Vagina (tissue), 2 donors: ENCODE measurements at regions not wholly inside any gene's neighbourhood (a gene's known extent, or its start where the extent isn't known, plus 50 kb on each side); places are given as distances from the start of the nearest gene placed in this dataset.

ENCODE experiments used
- CTCF ChIP-seq, 3 experiments: fragments of 450-650 bp in 2 of 3; fragments of 200-600 bp in 1 of 3; sonication (generic) in 1 of 3; IDR thresholded peaks; one replicate each; pipeline ENCODE4 v1.5.1; 2017 to 2019; ENCODE audit warnings: antibody characterized with exemption in 3 of 3, mild to moderate bottlenecking in 2 of 3, moderate library complexity in 2 of 3
- POLR2A ChIP-seq, 2 donors: fragments of 450-650 bp; IDR thresholded peaks; one replicate each; pipeline ENCODE4 v1.6.1; 2017; ENCODE audit warnings: antibody characterized with exemption in 2 of 2, mild to moderate bottlenecking in 2 of 2, moderate library complexity in 2 of 2
- POLR2AphosphoS5 ChIP-seq, 2 donors: sonication (generic); formaldehyde crosslinking; IDR thresholded peaks; one replicate each; pipeline ENCODE4 v1.9.0; 2017; ENCODE audit warnings: antibody characterized with exemption in 2 of 2, mild to moderate bottlenecking in 2 of 2, low read depth in 1 of 2; ENCODE audit not compliant: insufficient read depth in 1 of 2

GRCh38 chr6:56343295-56343694, 95.9 kb upstream of the COL21A1 start:
- no peak for TF ChIP-seq POLR2AphosphoS5 (IDR thresholded peaks at IDR 0.05; ENCODE audit: insufficient read depth in 1 of 2, low read depth in 1 of 2)
- no peak for TF ChIP-seq CTCF (IDR thresholded peaks at IDR 0.05)
- no peak for TF ChIP-seq POLR2A (IDR thresholded peaks at IDR 0.05)
